HuH-7.5 (cell line): ENCODE measurements at regions not wholly inside any gene's neighbourhood (a gene's known extent, or its start where the extent isn't known, plus 50 kb on each side); places are given as distances from the start of the nearest gene placed in this dataset.

Experiments used
- DNase-seq: peaks from one replicate; pipeline ENCODE4 v3.0.0; 2011; ENCODE audit warnings: low spot score

DNA sequence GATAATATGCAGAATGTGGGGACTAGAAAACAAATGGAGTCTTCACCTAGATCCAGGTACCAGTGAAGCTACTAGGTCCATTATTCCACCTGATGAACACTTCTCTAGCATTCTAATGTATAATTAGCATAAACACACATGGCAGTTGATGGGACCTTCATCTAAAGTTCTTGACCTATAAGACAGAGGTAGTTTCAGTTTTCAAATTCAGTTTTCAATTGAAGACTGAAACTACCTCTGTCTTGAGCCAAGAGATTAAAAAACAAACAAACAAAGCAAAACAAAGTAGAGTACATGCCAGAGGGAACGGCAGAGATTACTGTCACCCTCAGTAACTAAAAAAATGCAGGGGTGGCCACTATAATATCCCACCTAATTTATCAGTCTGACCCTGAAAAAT lies 199.9 kb upstream of the NEIL3 start:
- no peak for DNase-seq

DNA sequence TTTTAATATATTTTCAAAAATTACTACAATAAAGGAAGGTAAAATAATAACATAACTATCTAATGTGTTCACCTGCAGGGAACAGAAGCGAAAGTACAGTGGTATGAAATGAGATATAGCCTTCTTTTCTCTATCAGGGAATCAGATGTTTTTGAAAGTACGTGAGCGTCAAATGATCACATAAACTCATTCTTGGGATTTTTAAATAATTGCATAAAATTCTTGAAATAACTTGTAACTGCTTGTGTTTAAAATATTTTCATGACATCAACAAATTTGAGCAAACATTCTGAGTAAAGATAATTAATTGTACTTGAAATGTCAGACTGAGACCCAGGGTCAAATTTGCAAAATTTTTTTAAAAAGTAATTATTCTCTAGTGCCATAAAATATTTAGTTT lies 193.5 kb upstream of the NEIL3 start:
- DNase-seq, result no peak

DNA sequence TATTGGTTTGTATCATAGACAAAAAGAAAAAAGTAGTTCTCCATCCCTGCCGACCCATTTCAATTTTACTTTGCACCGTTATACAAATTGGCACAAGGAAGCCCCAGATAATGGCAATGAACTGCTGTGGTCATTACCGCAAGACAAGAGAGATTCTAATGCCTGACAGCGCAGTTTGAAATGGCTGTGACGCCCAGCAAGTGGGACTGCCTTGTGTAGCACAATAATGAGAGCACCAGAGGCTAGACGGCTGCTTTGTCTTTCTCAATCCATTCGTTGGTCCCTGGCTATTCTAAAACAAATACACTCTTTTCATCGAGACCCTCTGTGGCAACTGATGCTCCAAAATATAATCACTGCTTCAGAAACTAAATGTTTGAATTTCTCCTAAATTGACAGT lies 192.4 kb upstream of the NEIL3 start:
- DNase-seq, result no peak

DNA sequence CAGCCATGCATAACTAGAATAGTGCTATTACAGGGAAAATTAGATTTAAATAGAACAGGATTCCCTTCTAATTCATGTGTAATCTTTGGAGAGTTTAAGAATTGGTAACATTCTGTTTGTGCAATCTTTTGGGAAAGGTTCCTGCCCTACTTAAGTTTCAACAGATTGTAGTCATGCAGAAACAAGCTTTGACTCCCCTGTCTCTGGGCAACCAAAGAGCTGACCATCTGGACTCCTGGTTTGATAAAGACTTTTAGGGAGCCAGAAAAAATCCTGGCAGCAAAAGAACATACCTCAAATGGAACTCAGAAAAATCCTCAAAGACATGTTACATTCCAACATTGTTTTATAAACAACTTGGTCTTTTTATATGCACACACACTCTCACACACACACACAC lies 191.1 kb upstream of the NEIL3 start:
- no peak for DNase-seq

DNA sequence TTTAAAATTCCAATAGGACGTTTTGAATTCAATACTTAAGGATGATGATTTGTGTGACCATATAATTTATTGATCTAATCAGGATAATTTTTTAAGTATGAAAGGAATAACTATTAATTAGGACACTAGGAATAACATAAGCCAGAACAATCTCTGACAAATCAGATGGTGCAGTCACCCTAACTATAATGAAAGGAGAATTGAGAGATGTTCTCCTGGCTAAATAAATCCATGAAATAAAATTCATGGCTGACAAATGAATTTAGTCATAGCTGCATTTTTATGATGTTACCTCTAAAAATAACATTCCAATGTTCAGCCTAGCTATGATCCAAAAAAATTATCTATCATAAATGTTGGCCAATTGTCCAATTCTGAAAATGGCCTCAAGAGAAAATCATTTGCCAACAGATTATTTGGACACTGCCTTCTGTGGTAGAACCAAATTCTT lies 190.6 kb upstream of the NEIL3 start:
- DNase-seq, result no peak

DNA sequence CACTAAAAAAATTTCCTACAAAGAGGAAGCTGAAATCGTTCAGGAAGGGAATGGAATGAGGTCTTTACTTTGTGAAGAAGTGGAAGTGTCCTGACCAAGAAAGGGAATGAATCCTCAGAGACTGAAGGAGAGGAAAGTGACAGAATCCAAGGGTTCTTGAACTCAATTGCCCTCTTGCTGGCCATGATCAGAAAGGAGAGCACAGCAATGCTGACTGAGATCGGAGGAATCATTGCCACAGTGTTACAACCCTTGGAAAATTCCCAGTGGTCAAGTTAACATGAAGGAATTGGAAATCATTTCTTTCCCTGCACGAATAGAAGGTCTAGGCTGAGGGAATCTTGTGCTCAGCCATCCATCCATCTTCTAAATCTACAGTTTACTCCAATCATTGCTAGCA lies 190.0 kb upstream of the NEIL3 start:
- no peak for DNase-seq

DNA sequence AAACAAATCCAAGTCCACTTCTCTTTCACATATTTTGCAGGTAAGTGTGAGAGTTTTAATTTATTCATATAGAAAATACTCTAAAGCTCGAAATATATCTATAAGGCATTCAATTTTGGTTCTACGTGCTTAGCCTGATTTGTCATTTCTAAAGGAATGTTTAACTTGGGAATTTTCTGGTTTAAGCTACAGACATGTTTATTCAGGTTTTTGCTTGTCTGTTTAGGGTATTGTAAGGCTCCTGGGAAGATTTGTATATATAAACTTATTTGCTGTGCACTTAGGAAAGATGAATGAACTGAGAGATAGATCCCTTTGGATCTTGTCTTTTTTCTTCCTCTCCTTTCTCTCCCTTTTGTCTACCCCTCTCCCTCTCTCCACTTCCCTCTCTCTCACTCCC lies 185.9 kb upstream of the NEIL3 start:
- no peak for DNase-seq

DNA sequence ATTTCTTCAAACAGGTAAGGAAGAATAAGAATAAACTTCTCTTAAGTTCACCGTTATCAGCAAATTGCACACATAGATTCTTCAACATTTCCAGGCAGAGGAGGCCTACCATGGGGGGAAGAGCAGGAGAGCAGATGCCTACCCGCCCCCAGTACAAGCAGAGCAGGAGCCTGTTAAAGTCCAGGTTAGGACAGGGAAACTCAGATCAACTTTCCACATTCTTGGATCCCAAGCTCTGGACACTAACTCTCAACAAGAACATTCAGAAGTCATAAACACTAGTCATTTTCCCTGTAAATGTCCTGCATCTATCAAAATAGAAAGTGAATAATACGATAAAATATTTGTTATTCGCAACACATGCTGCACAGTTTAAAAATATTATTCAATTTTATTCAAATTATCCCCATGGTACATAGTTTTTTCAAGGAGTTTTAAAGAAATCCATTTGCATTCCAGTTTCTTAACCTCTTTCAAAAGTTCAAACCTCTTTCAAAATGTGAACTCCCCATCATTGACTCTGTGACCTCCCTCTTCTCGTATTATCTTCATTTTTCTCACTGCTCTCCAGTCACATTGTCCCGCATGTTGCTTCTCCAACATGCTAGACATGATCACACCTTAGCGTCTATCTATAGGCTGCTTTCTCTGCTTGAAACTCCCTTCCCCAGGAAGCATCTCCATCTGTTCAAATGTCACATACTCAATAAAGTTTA lies 185.2 kb upstream of the NEIL3 start:
- no peak for DNase-seq

DNA sequence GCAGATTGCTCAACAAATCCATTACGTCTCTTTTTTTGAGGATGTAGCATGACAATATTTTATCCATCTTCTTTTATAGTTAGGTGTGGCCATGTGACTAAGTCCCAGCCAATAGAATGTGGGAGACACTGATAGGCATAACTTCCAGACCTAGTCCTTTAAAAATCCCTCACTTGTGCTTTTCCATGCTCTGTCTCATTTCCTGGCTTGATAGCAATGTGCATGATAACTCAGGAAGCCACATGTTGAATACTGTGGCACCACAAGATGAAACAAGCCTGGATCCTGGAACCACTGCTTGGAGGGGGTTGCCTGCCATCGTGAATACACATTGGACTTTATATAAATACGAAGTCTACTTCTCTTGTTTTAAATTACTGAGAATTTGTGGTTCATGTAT lies 184.0 kb upstream of the NEIL3 start:
- DNase-seq, result no peak

DNA sequence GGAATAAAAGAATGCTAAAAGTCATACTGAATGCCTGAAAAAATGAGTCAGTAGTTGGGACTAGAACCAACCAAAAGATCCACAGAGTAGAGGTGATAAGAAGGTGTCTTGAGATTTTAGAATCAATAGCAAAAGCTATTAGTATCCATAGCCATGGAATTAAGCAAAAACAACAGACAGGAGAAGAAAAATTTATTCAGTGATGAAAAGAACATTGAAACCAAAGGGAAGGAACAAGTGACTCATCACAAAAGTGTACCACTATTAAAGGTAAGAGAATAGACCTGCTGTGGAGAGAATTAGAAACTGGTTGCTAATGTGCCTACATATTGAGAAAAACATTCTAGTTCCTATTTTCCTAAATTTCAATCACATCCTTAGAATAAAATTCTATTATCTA lies 182.0 kb upstream of the NEIL3 start:
- DNase-seq, result no peak

DNA sequence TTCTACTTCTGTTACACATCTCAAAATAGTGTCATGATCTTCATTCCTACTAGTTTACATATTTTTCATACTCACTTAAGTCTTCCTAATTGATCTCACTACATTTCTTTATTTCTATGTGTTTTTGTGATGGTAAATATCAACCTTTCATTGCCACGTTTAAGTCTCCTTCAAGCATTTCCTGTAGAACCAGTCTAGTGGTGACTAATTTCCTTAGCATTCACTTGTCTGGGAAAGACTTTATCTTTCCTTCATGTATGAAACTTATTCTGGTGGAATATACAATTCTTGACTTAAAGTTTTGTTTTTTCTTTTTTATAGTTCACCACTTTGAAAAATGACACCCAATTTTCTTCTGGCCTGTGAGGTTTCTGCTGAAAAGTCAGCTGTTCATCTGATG lies 181.4 kb upstream of the NEIL3 start:
- no peak for DNase-seq

DNA sequence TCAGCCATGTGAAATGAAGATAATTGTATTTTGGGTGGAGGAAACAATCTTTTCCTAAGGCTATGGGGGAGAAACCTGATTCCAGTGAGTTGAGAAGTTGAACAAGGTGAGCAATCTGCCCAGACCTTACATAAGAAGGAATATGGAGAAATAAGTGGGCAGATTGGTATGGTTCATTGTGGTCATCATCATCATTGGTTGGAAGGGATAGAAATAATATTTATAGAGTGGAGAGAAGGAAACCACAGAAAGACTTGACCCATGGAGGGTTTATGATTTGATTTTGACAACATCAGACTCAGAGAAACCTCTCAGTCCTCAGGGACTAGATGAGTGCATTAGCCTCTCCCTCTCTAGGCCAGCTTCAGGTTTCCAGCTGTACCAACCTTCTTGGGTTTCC lies 177.9 kb upstream of the NEIL3 start:
- no peak for DNase-seq

DNA sequence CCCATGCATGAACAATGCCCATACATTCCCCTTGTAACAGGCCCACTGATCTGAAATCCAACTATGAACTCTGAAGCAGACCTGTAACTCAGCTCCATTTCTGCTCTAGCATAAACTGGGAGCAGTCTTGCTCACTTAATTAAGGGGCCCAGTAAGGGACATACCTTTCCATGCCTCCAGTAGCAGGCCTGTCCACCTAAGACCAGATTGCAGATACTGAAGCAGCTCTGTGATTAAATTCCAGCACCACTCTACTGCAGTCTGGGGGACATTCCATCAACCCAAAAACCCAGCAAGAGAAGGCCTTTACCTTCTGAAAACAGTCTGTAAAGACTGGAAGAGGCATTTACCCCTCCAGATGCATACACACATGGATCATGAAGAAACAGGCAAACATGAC lies 162.0 kb upstream of the NEIL3 start:
- no peak for DNase-seq

DNA sequence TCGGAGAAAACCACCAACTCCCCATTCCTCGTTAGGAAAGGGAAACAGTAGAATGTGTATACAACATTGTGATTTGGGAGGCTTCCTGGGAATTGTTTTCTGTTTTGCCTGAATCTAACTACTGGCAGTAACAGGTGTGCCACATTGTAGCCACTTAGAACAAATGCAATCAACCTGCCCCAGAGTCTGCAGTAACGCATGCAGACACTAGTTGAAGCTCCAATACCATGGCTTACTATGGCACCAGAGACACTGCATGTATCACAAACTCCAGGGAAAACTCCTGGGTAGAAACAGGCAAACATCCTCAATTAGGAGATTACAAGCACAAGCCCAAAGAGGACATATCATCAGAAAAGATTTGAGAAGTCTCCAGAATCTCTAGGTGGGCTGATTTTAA lies 154.2 kb upstream of the NEIL3 start:
- no peak for DNase-seq

DNA sequence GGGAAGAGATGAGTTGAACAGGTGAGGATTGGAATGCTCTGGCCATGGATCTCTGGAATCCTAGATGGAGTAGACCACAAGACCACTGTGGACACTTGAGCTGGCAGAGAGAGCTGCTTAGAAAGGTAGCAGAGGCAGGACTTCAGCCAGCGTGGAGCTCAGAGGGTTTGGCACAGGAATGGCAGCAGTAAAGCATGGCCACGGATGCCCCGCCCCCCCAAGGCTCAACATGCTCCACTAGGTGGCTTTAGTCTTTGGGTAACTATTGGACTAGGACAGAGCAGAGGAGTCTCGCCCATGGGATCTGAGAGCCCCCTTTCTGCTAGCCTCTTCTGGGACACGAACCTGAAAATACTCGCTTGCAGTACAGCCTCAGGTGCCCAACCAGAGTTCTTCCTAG lies 150.1 kb upstream of the NEIL3 start:
- DNase-seq, result no peak

DNA sequence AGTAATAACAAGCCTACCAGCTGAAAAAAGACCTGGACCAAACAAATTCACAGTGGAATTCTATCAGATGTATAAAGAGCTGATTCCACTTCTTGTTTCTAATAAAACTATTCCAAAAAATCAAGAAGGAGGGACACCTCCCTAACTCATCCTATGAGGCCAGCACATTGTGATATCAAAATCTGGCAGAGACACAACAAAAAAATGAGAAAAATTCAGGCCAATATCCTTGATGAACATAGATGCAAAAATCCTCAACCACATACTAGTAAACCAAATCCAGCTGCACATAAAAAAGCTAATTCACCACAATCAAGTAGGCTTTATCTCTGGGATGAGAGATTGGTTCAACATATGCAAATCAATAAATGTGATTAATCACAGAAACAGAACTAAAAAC lies 147.9 kb upstream of the NEIL3 start:
- DNase-seq, result no peak

DNA sequence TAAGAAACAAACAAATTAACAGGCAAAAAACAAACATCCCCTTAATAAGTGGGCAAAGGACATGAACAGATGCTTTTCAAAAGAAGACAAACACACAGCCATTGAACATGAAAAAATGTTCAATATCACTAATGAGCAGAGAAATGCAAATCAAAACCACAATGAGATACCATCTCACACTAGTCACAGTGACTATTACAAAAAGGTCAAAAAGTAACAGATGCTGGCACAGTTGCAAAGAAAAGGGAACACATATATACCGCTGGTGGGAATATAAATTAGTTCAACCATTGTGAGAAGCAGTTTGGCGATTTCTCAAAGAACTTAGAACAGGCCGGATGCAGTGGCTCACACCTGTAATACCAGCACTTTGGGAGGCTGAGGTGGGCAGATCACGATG lies 146.1 kb upstream of the NEIL3 start:
- no peak for DNase-seq

DNA sequence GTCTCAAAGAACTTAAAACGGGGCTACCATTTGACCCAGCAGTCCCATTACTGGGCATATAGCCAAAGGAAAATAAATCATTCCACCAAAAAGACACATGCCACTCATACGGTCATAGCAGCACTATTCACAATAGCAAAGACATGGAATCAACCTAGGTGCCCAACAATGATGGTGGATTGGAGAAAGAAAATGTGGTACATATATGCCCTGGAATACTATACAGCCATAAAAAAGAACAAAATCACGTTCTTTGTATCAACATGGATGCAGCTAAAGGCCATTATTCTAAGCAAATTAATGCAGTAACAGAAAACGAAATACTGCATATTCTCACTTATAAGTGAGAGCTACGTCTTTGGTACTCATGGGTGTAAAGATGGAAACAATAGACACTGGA lies 138.1 kb upstream of the NEIL3 start:
- DNase-seq, result no peak

DNA sequence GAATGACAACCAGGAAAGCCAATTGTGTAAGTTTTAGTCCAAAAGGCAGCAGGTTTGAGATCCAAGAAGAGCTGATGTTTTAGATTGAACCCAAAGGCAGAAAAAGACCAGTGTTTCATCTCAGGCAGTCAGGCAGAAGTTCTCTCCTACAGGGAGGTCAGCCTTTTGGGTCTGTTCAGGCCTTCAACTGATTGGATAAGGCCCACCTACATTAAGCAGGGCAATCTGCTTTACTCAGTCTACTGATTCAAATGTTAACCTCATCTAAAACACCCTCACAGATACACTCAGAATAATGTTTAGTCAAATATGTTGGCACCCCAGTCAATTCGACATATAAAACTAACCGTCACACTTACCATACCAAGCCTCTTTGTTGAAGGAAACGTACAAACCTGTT lies 134.2 kb upstream of the NEIL3 start:
- DNase-seq, result no peak

DNA sequence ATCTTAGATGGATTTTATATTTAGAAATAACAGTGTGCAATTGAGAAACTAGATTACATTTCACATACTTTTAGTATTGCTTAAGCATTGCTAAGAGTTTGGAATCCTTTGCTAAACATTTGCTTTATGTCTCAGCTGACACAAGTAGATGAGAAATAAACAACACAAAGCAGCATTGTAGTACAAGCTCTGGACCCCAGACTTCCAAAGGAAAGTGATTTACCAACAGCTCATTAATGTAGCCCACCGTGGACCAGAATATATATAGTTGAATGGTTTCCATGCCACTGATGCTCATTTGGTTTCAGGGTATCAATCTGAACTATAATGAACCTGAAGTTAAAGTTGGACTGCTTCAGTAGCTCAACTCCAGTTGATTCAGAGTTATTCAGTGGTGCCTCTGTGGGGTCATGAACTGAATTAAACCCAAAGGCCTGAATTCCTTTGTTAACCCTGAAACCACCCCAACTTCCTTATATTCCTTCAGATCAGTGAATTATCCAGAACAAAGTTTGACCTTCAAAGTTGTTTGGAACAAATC lies 132.1 kb upstream of the NEIL3 start:
- DNase-seq, result no peak

DNA sequence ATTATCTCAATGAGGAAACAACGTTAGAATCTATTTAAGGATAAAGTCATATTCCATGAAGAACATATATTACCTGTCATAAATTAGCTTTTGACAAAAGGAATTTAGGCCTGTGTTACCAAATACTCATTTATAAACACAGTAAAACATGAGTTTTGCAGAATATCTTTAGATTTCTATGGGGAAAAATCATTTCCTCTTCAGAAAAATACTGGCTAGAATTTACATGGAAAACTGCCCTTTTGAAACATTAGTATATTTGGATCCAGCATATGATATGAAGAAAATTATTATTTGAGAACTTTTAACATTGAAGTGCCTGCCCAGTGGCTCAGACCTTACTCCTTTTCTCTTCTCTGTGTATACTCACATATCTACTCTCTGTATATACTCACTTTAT lies 131.4 kb upstream of the NEIL3 start:
- DNase-seq, result no peak

DNA sequence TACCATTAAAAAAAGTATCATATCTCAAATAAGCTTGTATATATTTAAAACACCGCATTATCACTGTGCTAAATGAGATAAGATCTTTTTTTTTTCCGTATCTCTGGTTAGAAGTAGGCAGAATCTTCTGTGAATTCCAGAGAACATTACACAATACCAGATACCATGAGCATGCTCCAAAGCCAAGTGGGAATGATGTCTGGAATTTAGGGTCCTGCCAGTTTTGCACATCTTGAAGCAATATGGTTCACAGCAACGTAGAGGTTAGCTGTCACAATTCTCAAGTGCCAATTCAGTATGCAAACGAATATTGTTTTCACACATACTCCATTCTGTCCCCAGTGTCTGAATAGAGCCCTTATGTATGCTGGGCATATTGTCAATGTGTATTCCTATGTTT lies 127.5 kb upstream of the NEIL3 start:
- DNase-seq, result no peak

DNA sequence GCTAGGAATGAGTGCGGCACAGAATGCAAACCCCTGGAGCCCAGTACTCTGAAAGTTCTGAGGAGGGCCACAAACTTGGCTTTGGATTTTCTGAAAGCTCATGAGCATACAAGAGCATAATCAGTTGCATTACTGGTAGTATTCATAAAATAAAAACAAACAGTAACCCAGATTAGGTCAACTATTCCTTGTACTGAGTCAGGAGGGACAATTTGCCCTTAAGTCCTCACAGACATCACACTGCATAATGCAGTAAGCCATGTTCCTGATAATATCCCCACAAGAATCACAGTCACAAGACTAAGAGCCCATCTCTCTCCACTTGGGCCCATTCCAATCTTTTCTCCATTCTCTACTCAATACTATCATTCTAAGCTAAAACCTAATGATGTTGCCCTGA lies 126.9 kb upstream of the NEIL3 start:
- no peak for DNase-seq

DNA sequence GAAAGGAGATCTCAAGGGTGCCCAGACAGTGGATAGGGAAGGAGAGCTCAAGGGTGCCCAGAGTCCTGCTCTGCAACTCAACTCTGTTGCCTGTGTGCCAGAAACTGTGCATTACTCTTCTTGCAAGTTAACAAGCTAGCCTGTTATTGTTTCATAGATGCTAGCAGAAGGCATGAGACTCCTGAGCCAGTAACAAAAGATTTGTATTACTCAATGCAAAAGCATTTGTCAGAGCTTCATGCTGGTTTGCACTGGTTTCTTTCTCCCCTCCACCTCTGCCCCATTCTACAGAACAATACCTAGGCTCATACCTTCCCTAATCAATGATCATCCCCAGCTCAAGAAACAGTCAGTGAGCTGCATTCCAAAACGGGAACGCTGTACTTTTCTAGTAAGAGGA lies 124.5 kb upstream of the NEIL3 start:
- no peak for DNase-seq

DNA sequence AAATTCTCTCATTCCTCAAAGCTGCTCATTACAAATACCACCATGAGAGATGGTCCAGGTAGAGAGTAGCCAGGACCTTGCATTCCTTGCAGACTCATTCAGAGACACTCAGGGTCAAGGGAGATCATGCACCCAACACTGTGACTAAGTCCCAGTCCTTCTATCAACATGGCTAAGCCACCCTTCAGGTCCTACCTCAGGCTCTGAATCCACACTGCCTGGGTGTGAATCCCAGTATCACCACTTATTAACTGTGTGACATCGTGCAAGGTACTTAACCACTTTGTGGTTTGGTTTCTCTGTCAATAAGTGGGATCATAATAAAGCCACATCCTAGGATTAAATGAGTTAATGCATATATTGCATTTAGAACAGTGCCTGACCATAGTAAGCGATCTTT lies 124.1 kb upstream of the NEIL3 start:
- no peak for DNase-seq
